ENCODE measurements at regions not wholly inside any gene's neighbourhood (a gene's known extent, or its start where the extent isn't known, plus 50 kb on each side); places are given as distances from the start of the nearest gene placed in this dataset.
A peak's percentile ranks its signal among the peaks of the same experiment; 100 is the strongest.

DNA sequence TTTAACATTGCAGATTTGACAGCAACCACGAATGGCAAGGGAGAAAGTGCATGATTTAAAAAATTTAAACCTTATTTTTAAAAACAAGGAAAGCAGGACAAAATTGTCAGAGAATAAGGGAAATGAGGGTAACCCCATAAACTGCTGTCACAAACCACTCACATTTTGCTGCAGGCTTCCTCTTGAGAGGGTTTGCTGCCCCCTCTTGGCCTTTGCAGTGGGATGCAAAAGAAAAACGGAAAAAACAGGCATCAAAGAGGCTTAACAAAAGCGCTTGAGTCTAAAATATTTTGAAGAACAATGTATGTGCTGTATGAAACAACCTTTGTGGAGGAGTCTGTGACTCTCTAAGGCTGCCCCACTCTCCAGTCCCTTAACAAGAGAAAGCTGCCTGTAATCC lies 91.6 kb downstream of the TMX3 start:
- Histone ChIP-seq H3K27me3 (ENCODE audit: insufficient read depth, low read length, poor library complexity, severe bottlenecking) (no peaks in the 10 kb centered on the region), H3K4me3 (ENCODE audit: low read length) (no peak overlapping the region), H3K27ac (ENCODE audit: low read depth, low read length) (no peak overlapping the region), H3K4me1 (ENCODE audit: insufficient read depth, low read length) (no peaks in the 10 kb centered on the region), H3K36me3 (ENCODE audit: insufficient read depth, low read length) (no peaks in the 10 kb centered on the region), H3K9me3 (ENCODE audit: low read length) (no peaks in the 10 kb centered on the region)
- no peak overlapping the region for H3K27ac Mint-ChIP-seq
- no peaks in the 10 kb centered on the region for H3K36me3 Mint-ChIP-seq
- ChIA-PET CTCF (interaction anchor here (0.7 kb wide), 1 partner anchor 1107 kb away, joined by 3 read pairs; the partner anchor contains the start of gene DSEL), POLR2A (no interaction called here)
- H3K9me3 Mint-ChIP-seq: no peaks in the 10 kb centered on the region
- H3K27me3 Mint-ChIP-seq: peaks cover 5 to 9% of the 10 kb centered on the region in 2 donors
- peak in 2 of 5 donors; percentile 4 to 36 for DNase-seq
- H3K4me3 Mint-ChIP-seq: no peak overlapping the region
- no peaks in the 10 kb centered on the region for H3K4me1 Mint-ChIP-seq

DNA sequence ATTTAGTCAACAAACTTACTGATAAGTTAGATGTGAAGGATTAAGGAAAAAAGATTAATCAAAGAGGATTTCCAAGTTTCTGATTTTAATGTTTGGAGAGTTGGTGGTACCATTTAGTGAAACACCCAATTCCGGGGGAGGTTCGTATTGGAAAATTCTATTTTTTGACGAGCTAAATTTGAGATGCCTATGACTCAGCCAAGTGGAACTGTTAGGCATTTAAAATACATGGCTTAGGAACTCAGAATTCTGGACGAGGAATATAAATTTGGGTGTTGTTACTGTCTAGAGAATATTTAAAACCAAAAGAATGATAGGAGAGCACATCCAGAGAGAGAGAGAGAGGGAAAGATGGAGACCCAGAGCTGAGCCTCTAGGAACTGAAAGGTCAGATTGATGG lies 103.6 kb downstream of the TMX3 start:
- H3K27ac ChIP-seq (ENCODE audit: low read depth, low read length): no peak overlapping the region
- no peak overlapping the region for H3K27ac Mint-ChIP-seq
- POLR2A ChIA-PET: no interaction called here
- no peak overlapping the region for H3K4me3 ChIP-seq (ENCODE audit: low read length)
- H3K4me1 Mint-ChIP-seq: no peaks in the 10 kb centered on the region
- no peaks in the 10 kb centered on the region for H3K9me3 Mint-ChIP-seq
- peaks cover 2 to 7% of the 10 kb centered on the region in 2 donors for H3K27me3 Mint-ChIP-seq
- CTCF ChIA-PET: no interaction called here
- no peak overlapping the region for H3K4me3 Mint-ChIP-seq
- DNase-seq: no peak
- no peaks in the 10 kb centered on the region for H3K36me3 ChIP-seq (ENCODE audit: insufficient read depth, low read length)
- H3K4me1 ChIP-seq (ENCODE audit: insufficient read depth, low read length): no peaks in the 10 kb centered on the region
- H3K27me3 ChIP-seq (ENCODE audit: insufficient read depth, low read length, poor library complexity, severe bottlenecking): no peaks in the 10 kb centered on the region
- H3K36me3 Mint-ChIP-seq: no peaks in the 10 kb centered on the region
- no peaks in the 10 kb centered on the region for H3K9me3 ChIP-seq (ENCODE audit: low read length)

DNA sequence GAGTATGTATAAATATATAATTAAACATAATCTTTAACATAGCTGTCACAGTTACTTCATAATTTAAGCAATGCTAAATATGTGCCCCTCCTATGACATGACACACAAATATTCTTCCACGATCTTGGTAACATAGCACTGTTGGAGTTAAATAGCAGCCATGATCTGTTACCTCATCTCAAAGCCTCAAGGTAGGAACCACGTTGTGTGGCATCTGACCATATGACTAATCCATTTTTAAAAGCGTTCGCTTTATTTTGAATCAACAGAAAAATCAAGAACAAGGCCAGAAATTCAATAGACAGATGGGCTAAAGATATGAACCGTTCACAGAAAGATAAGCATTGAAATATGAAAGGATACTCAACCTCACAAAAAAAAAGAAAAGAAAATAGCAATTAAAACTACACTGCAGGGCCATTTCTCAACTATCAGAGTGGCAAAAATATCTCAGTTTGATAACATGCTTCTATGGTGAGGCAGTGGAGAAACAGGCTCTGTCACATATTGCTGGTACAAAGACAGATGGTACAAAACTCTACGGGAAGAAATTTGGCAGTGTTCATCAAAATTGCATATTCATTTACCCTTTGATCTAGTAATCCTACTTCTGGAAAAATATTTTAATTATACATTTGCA lies 105.9 kb downstream of the TMX3 start:
- H3K27me3 ChIP-seq (ENCODE audit: insufficient read depth, low read length, poor library complexity, severe bottlenecking): no peaks in the 10 kb centered on the region
- H3K9me3 ChIP-seq (ENCODE audit: low read length): no peaks in the 10 kb centered on the region
- DNase-seq: no peak

DNA sequence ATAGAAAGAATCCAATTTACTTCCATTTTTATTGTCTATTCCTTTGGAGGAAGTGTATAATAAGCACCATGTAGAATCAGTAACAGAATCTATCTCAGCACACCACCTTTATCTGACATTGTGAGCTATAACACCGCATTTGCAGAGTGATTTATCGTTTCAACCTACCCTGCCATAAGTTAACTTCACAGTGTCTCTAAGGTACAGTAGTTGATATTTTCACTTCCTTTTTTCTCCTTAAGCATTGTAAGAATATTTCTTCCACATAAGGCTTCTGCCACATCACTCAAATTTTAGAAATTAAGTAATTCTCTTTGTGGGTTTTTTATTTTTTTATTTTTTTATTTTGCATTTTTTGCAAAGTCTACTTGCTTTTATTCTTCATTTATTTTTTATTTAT lies 107.1 kb downstream of the TMX3 start:
- Mint-ChIP-seq H3K4me3 (no peak overlapping the region), H3K4me1 (no peaks in the 10 kb centered on the region), H3K9me3 (peaks cover 0 to 3% (median 0%) of the 10 kb centered on the region in 5 donors), H3K27me3 (peaks cover 0 to 2% of the 10 kb centered on the region in 2 donors), H3K27ac (no peak overlapping the region), H3K36me3 (no peaks in the 10 kb centered on the region)
- Histone ChIP-seq H3K4me1 (ENCODE audit: insufficient read depth, low read length) (no peaks in the 10 kb centered on the region), H3K36me3 (ENCODE audit: insufficient read depth, low read length) (no peaks in the 10 kb centered on the region), H3K4me3 (ENCODE audit: low read length) (no peak overlapping the region), H3K9me3 (ENCODE audit: low read length) (no peaks in the 10 kb centered on the region), H3K27me3 (ENCODE audit: insufficient read depth, low read length, poor library complexity, severe bottlenecking) (no peaks in the 10 kb centered on the region), H3K27ac (ENCODE audit: low read depth, low read length) (no peak overlapping the region)
- CTCF ChIA-PET: no interaction called here
- no peak for DNase-seq
- POLR2A ChIA-PET: no interaction called here

More for the DNA sequence above, 105.9 kb downstream of the TMX3 start:
- ChIA-PET POLR2A (no interaction called here), CTCF (no interaction called here)
- Histone ChIP-seq H3K4me3 (ENCODE audit: low read length) (no peak overlapping the region), H3K27ac (ENCODE audit: low read depth, low read length) (no peak overlapping the region), H3K4me1 (ENCODE audit: insufficient read depth, low read length) (no peaks in the 10 kb centered on the region), H3K36me3 (ENCODE audit: insufficient read depth, low read length) (no peaks in the 10 kb centered on the region)
- no peak overlapping the region for H3K27ac Mint-ChIP-seq
- no peak overlapping the region for H3K4me3 Mint-ChIP-seq
- peaks cover 2 to 5% of the 10 kb centered on the region in 2 donors for H3K27me3 Mint-ChIP-seq
- H3K4me1 Mint-ChIP-seq: no peaks in the 10 kb centered on the region
- H3K36me3 Mint-ChIP-seq: no peaks in the 10 kb centered on the region
- peaks cover 0 to 3% (median 0%) of the 10 kb centered on the region in 5 donors for H3K9me3 Mint-ChIP-seq

DNA sequence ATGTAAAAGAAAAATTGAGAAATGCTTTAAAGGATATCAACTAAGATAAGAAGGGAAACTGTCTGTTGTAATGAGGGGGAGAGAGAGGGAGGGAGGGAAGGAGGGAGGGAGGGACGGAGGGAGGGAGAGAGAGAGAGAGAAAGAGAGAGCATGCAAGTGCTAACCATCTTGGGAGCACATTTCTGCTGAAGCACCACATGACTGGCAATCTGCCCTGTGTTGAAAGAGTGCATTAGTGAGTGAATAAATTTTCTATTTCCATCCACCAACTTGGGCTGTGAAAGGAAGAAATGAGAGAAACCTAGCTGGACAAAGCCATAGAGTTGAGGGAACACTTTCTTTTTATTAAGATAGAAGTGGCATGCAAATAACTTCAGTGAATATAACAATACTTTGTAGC lies 110.7 kb downstream of the TMX3 start:
- Histone ChIP-seq H3K9me3 (ENCODE audit: low read length) (no peaks in the 10 kb centered on the region), H3K36me3 (ENCODE audit: insufficient read depth, low read length) (no peaks in the 10 kb centered on the region), H3K4me1 (ENCODE audit: insufficient read depth, low read length) (no peaks in the 10 kb centered on the region), H3K4me3 (ENCODE audit: low read length) (no peak overlapping the region), H3K27ac (ENCODE audit: low read depth, low read length) (no peak overlapping the region), H3K27me3 (ENCODE audit: insufficient read depth, low read length, poor library complexity, severe bottlenecking) (no peaks in the 10 kb centered on the region)
- H3K27me3 Mint-ChIP-seq: no peaks in the 10 kb centered on the region
- no peaks in the 10 kb centered on the region for H3K4me1 Mint-ChIP-seq
- POLR2A ChIA-PET: no interaction called here
- no peaks in the 10 kb centered on the region for H3K36me3 Mint-ChIP-seq
- H3K9me3 Mint-ChIP-seq: peaks cover 0 to 3% (median 0%) of the 10 kb centered on the region in 5 donors
- no peak overlapping the region for H3K4me3 Mint-ChIP-seq
- CTCF ChIA-PET: no interaction called here
- H3K27ac Mint-ChIP-seq: no peak overlapping the region
- DNase-seq: no peak

DNA sequence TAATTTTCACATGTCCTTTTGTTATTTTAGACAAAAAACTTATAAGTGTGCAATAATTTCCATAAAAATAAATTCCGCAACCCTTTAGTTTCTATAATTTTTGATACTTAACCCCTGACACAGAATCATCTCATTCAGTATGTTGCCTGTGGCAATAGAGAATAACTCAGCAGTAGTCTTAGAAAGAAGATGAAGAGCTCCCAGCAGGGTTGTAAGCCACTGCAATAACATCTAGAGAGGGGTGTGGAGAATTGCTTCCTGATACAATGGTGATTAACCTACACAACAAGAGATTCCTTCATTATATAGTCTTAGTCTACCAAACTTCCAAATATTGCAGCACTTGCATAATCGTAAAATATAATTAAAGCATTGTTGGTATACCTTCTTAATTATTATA lies 118.9 kb downstream of the TMX3 start:
- H3K27ac Mint-ChIP-seq: no peak overlapping the region
- H3K27me3 ChIP-seq (ENCODE audit: insufficient read depth, low read length, poor library complexity, severe bottlenecking): no peaks in the 10 kb centered on the region
- no peaks in the 10 kb centered on the region for H3K4me1 Mint-ChIP-seq
- ChIA-PET CTCF (no interaction called here), POLR2A (no interaction called here)
- no peak overlapping the region for H3K27ac ChIP-seq (ENCODE audit: low read depth, low read length)
- no peaks in the 10 kb centered on the region for H3K36me3 ChIP-seq (ENCODE audit: insufficient read depth, low read length)
- H3K4me1 ChIP-seq (ENCODE audit: insufficient read depth, low read length): no peaks in the 10 kb centered on the region
- H3K9me3 Mint-ChIP-seq: no peaks in the 10 kb centered on the region
- H3K9me3 ChIP-seq (ENCODE audit: low read length): no peaks in the 10 kb centered on the region
- H3K36me3 Mint-ChIP-seq: no peaks in the 10 kb centered on the region
- peaks cover 0 to 1% of the 10 kb centered on the region in 2 donors for H3K27me3 Mint-ChIP-seq
- H3K4me3 Mint-ChIP-seq: no peak overlapping the region
- H3K4me3 ChIP-seq (ENCODE audit: low read length): no peak overlapping the region
- no peak for DNase-seq

DNA sequence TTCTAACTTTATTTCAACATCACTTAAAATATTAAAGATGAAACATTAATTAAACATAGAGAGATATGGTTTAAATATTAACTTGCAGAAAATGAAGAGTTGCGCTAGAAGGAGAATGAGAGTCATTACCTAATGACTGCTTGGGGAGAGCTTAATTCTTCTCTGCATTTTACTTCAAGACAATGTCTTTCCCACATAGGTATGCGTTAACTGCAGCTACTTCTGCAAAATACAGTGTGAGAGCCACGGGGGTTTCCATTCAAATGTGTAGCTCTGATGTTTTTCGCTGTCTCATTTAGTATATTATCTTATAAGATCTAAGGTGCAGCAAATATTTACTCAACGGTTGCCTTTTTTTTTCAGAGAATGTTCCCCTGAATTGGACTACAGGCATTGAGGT lies 126.7 kb downstream of the TMX3 start:
- Histone ChIP-seq H3K27me3 (ENCODE audit: insufficient read depth, low read length, poor library complexity, severe bottlenecking) (no peaks in the 10 kb centered on the region), H3K4me3 (ENCODE audit: low read length) (no peak overlapping the region), H3K36me3 (ENCODE audit: insufficient read depth, low read length) (no peaks in the 10 kb centered on the region), H3K4me1 (ENCODE audit: insufficient read depth, low read length) (no peaks in the 10 kb centered on the region), H3K27ac (ENCODE audit: low read depth, low read length) (no peak overlapping the region), H3K9me3 (ENCODE audit: low read length) (no peaks in the 10 kb centered on the region)
- Mint-ChIP-seq H3K4me1 (no peaks in the 10 kb centered on the region), H3K4me3 (no peak overlapping the region), H3K27me3 (no peaks in the 10 kb centered on the region), H3K27ac (no peak overlapping the region), H3K36me3 (no peaks in the 10 kb centered on the region), H3K9me3 (no peaks in the 10 kb centered on the region)
- ChIA-PET CTCF (no interaction called here), POLR2A (no interaction called here)
- DNase-seq: no peak

DNA sequence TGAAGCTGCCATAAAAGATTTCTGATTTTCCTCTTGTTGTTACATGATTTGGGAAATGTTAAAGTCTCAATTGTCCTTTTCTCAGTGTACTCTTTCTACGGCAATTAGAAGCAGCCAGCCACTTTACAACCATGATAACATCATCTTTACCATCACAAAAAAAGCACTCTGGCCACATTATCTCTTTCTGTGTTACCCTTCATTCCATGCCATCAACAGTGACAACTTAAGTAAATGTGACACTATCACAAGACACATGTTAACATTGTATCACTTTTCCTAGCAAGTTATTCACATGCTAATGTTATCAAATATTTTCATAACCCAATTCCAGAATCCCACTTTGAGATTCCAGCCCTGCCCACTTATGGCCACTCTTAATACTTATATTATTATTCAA lies 131.2 kb downstream of the TMX3 start:
- no peak overlapping the region for H3K27ac ChIP-seq (ENCODE audit: low read depth, low read length)
- H3K36me3 Mint-ChIP-seq: no peaks in the 10 kb centered on the region
- H3K9me3 ChIP-seq (ENCODE audit: low read length): no peaks in the 10 kb centered on the region
- no peaks in the 10 kb centered on the region for H3K27me3 ChIP-seq (ENCODE audit: insufficient read depth, low read length, poor library complexity, severe bottlenecking)
- no peaks in the 10 kb centered on the region for H3K4me1 ChIP-seq (ENCODE audit: insufficient read depth, low read length)
- H3K9me3 Mint-ChIP-seq: no peaks in the 10 kb centered on the region
- H3K27ac Mint-ChIP-seq: no peak overlapping the region
- POLR2A ChIA-PET: no interaction called here
- CTCF ChIA-PET: no interaction called here
- no peak overlapping the region for H3K4me3 ChIP-seq (ENCODE audit: low read length)
- H3K36me3 ChIP-seq (ENCODE audit: insufficient read depth, low read length): no peaks in the 10 kb centered on the region
- H3K4me1 Mint-ChIP-seq: no peaks in the 10 kb centered on the region
- H3K27me3 Mint-ChIP-seq: no peaks in the 10 kb centered on the region
- no peak overlapping the region for H3K4me3 Mint-ChIP-seq
- no peak for DNase-seq

DNA sequence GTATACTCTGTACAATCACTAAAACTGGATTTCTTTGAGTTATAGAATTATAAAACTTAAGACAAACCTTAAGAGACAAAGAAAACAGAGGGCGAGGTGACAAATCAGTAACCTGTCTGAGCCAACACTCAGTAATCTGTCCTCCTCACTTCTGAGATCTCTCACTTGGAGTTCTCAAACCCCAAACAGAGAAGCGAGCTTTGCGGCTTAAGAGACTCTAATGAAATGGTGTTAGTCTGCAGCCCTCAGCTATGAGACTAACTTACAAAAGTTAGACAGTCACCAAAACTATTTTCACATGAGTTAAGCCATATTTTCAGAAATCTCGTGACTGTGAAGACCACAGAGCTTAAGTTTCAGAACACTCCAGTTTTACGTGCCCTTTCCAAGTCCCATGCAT lies 140.6 kb downstream of the TMX3 start:
- H3K9me3 ChIP-seq (ENCODE audit: low read length): no peaks in the 10 kb centered on the region
- no peak overlapping the region for H3K4me3 ChIP-seq (ENCODE audit: low read length)
- Mint-ChIP-seq H3K9me3 (peaks cover 0 to 5% (median 4%) of the 10 kb centered on the region in 5 donors), H3K36me3 (no peaks in the 10 kb centered on the region), H3K4me3 (no peak overlapping the region), H3K27ac (no peak overlapping the region), H3K27me3 (no peaks in the 10 kb centered on the region), H3K4me1 (no peaks in the 10 kb centered on the region)
- POLR2A ChIA-PET: no interaction called here
- H3K27me3 ChIP-seq (ENCODE audit: insufficient read depth, low read length, poor library complexity, severe bottlenecking): no peaks in the 10 kb centered on the region
- no peaks in the 10 kb centered on the region for H3K4me1 ChIP-seq (ENCODE audit: insufficient read depth, low read length)
- no peak overlapping the region for H3K27ac ChIP-seq (ENCODE audit: low read depth, low read length)
- DNase-seq: no peak
- H3K36me3 ChIP-seq (ENCODE audit: insufficient read depth, low read length): no peaks in the 10 kb centered on the region
- CTCF ChIA-PET: no interaction called here

Data from CD8-positive, alpha-beta memory T cell (primary cell).